ENCODE measurements at regions not wholly inside any gene's neighbourhood (a gene's known extent, or its start where the extent isn't known, plus 50 kb on each side); places are given as distances from the start of the nearest gene placed in this dataset.

- Histone ChIP-seq H2AFZ (ENCODE audit: low read depth, low read length) (no peak overlapping the region), H4K20me1 (ENCODE audit: insufficient read depth, low read length) (no peaks in the 10 kb centered on the region), H3K4me2 (ENCODE audit: low read length) (no peak overlapping the region), H3K79me2 (ENCODE audit: insufficient read depth, low read length) (no peaks in the 10 kb centered on the region), H3K9ac (ENCODE audit: low read length) (no peak overlapping the region), H3K4me1 (ENCODE audit: insufficient read depth, low read length) (no peaks in the 10 kb centered on the region), H3K27ac (ENCODE audit: low read depth, low read length) (no peak overlapping the region), H3K27me3 (ENCODE audit: insufficient read depth, low read length) (peaks cover 2% of the 10 kb centered on the region), H3K9me3 (ENCODE audit: insufficient read depth, low read depth, low read length) (no peaks in the 10 kb centered on the region), H3K4me3 (ENCODE audit: insufficient read depth, low read depth, low read length) (no peak overlapping the region), H3K36me3 (ENCODE audit: insufficient read depth, low read length) (no peaks in the 10 kb centered on the region)
- Mint-ChIP-seq H3K4me3 (ENCODE audit: unreplicated experiment) (no peak overlapping the region), H3K4me1 (ENCODE audit: low read depth, unreplicated experiment) (no peaks in the 10 kb centered on the region), H3K27me3 (ENCODE audit: low read depth, unreplicated experiment) (peaks cover 24% of the 10 kb centered on the region), H3K9me3 (ENCODE audit: unreplicated experiment) (peaks cover 3% of the 10 kb centered on the region), H3K27ac (ENCODE audit: unreplicated experiment) (no peak overlapping the region), H3K36me3 (ENCODE audit: low read depth, unreplicated experiment) (no peaks in the 10 kb centered on the region)
- TF ChIP-seq CTCF (IDR thresholded peaks at IDR 0.05; ENCODE audit: insufficient read depth, low read depth, low read length) (no peak), EZH2 (IDR thresholded peaks at IDR 0.05; ENCODE audit: insufficient read depth, low read length) (no peak)
- FAIRE-seq, result no peak
- DNase-seq (ENCODE audit: low read depth), result no peak
These were observed 88.4 kb upstream of the SLC34A2 start for GRCh38 chr4:25567253-25567652.

- no peaks in the 10 kb centered on the region for H4K20me1 ChIP-seq (ENCODE audit: insufficient read depth, low read length)
- Mint-ChIP-seq H3K9me3 (ENCODE audit: unreplicated experiment) (no peaks in the 10 kb centered on the region), H3K27me3 (ENCODE audit: low read depth, unreplicated experiment) (peaks cover 21% of the 10 kb centered on the region), H3K27ac (ENCODE audit: unreplicated experiment) (no peak overlapping the region), H3K36me3 (ENCODE audit: low read depth, unreplicated experiment) (no peaks in the 10 kb centered on the region), H3K4me1 (ENCODE audit: low read depth, unreplicated experiment) (no peaks in the 10 kb centered on the region), H3K4me3 (ENCODE audit: unreplicated experiment) (no peak overlapping the region)
- no peak overlapping the region for H3K9ac ChIP-seq (ENCODE audit: low read length)
- TF ChIP-seq CTCF (IDR thresholded peaks at IDR 0.05; ENCODE audit: insufficient read depth, low read depth, low read length) (no peak), EZH2 (IDR thresholded peaks at IDR 0.05; ENCODE audit: insufficient read depth, low read length) (no peak)
- H3K9me3 ChIP-seq (ENCODE audit: insufficient read depth, low read depth, low read length), result no peaks in the 10 kb centered on the region
- no peak overlapping the region for H3K4me2 ChIP-seq (ENCODE audit: low read length)
- H3K4me3 ChIP-seq (ENCODE audit: insufficient read depth, low read depth, low read length), result no peak overlapping the region
- DNase-seq (ENCODE audit: low read depth) (no peak), FAIRE-seq (no peak)
- no peaks in the 10 kb centered on the region for H3K79me2 ChIP-seq (ENCODE audit: insufficient read depth, low read length)
- no peak overlapping the region for H3K27ac ChIP-seq (ENCODE audit: low read depth, low read length)
- H3K36me3 ChIP-seq (ENCODE audit: insufficient read depth, low read length), result no peaks in the 10 kb centered on the region
- H2AFZ ChIP-seq (ENCODE audit: low read depth, low read length), result no peak overlapping the region
- no peaks in the 10 kb centered on the region for H3K4me1 ChIP-seq (ENCODE audit: insufficient read depth, low read length)
- peaks cover 2% of the 10 kb centered on the region for H3K27me3 ChIP-seq (ENCODE audit: insufficient read depth, low read length)
These were observed 85.9 kb upstream of the SLC34A2 start for GRCh38 chr4:25569716-25570115.

GRCh38 chr4:25575611-25576010 lies 80.0 kb upstream of the SLC34A2 start:
- no peak for TF ChIP-seq CTCF (IDR thresholded peaks at IDR 0.05; ENCODE audit: insufficient read depth, low read depth, low read length)
- TF ChIP-seq EZH2 (IDR thresholded peaks at IDR 0.05; ENCODE audit: insufficient read depth, low read length), result no peak
- Histone ChIP-seq H3K27me3 (ENCODE audit: insufficient read depth, low read length) (no peaks in the 10 kb centered on the region), H3K36me3 (ENCODE audit: insufficient read depth, low read length) (no peaks in the 10 kb centered on the region), H3K27ac (ENCODE audit: low read depth, low read length) (no peak overlapping the region), H3K79me2 (ENCODE audit: insufficient read depth, low read length) (no peaks in the 10 kb centered on the region), H3K9ac (ENCODE audit: low read length) (no peak overlapping the region), H3K4me2 (ENCODE audit: low read length) (no peak overlapping the region), H4K20me1 (ENCODE audit: insufficient read depth, low read length) (no peaks in the 10 kb centered on the region), H3K4me3 (ENCODE audit: insufficient read depth, low read depth, low read length) (no peak overlapping the region), H2AFZ (ENCODE audit: low read depth, low read length) (no peak overlapping the region), H3K4me1 (ENCODE audit: insufficient read depth, low read length) (no peaks in the 10 kb centered on the region), H3K9me3 (ENCODE audit: insufficient read depth, low read depth, low read length) (no peaks in the 10 kb centered on the region)
- Mint-ChIP-seq H3K36me3 (ENCODE audit: low read depth, unreplicated experiment) (no peaks in the 10 kb centered on the region), H3K4me1 (ENCODE audit: low read depth, unreplicated experiment) (no peaks in the 10 kb centered on the region), H3K27ac (ENCODE audit: unreplicated experiment) (no peak overlapping the region), H3K9me3 (ENCODE audit: unreplicated experiment) (peaks cover 2% of the 10 kb centered on the region), H3K4me3 (ENCODE audit: unreplicated experiment) (no peak overlapping the region), H3K27me3 (ENCODE audit: low read depth, unreplicated experiment) (peaks cover 17% of the 10 kb centered on the region)
- FAIRE-seq (no peak), DNase-seq (ENCODE audit: low read depth) (no peak)

Measured in astrocyte (in vitro differentiated cells and primary cell).